Activated CD4-positive, alpha-beta T cell treated with anti-CD3 and anti-CD28 coated beads, Interleukin-2, Interleukin-6, amounts not matched to agents 100 ng/mL and 50 ng/mL, durations not matched to agents 16 hours and 8 hours (primary cell): ENCODE measurements at regions not wholly inside any gene's neighbourhood (a gene's known extent, or its start where the extent isn't known, plus 50 kb on each side); places are given as distances from the start of the nearest gene placed in this dataset.
"Not testable (repeated sequence)": the region's sequence is repeated elsewhere in the genome, so short reads cannot be mapped to it uniquely, and the experiment has no call there.

Experiments
- DNase-seq: peaks from one replicate; pipeline ENCODE4 v3.0.0-alpha.2; 2020

- DNase-seq: peak; percentile 3
These were observed 208.1 kb downstream of the VAPA start for GRCh38 chr18:10121786-10122515.

GRCh38 chr18:10122988-10123950 lies 209.5 kb downstream of the VAPA start:
- DNase-seq: peak; percentile 63

GRCh38 chr18:10124071-10124470 lies 210.3 kb downstream of the VAPA start:
- DNase-seq: no peak

- no peak for DNase-seq
These were observed 210.7 kb downstream of the VAPA start for GRCh38 chr18:10124557-10124956.

- DNase-seq: no peak
These were observed 211.2 kb downstream of the VAPA start for GRCh38 chr18:10124967-10125366.

- DNase-seq: no peak
These were observed 213.9 kb downstream of the VAPA start for GRCh38 chr18:10127729-10128128.

- no peak for DNase-seq
These were observed 215.2 kb downstream of the VAPA start for GRCh38 chr18:10128921-10129501.

GRCh38 chr18:10130606-10131005 lies 216.8 kb downstream of the VAPA start:
- no peak for DNase-seq

- no peak for DNase-seq
These were observed 217.3 kb downstream of the VAPA start for GRCh38 chr18:10131081-10131459.

GRCh38 chr18:10131460-10132395 lies 217.9 kb downstream of the VAPA start:
- DNase-seq: no peak

GRCh38 chr18:10133516-10133915 lies 219.7 kb downstream of the VAPA start:
- no peak for DNase-seq

GRCh38 chr18:10134204-10134603 lies 220.4 kb downstream of the VAPA start:
- no peak for DNase-seq

GRCh38 chr18:10134749-10135148 lies 220.9 kb downstream of the VAPA start:
- DNase-seq: not testable (repeated sequence)

GRCh38 chr18:10135302-10135926 lies 221.6 kb downstream of the VAPA start:
- DNase-seq: no peak

GRCh38 chr18:10138719-10139118 lies 224.9 kb downstream of the VAPA start:
- DNase-seq: no peak

GRCh38 chr18:10139783-10140410 lies 226.1 kb downstream of the VAPA start:
- DNase-seq: no peak

- no peak for DNase-seq
These were observed 226.9 kb downstream of the VAPA start for GRCh38 chr18:10140461-10141282.

GRCh38 chr18:10141559-10141958 lies 227.7 kb downstream of the VAPA start:
- DNase-seq: no peak

- no peak for DNase-seq
These were observed 228.2 kb downstream of the VAPA start for GRCh38 chr18:10142056-10142455.

- DNase-seq: no peak
These were observed 228.8 kb downstream of the VAPA start for GRCh38 chr18:10142496-10143160.
